Lower lobe of right lung (tissue), 2 donors: ENCODE measurements at regions not wholly inside any gene's neighbourhood (a gene's known extent, or its start where the extent isn't known, plus 50 kb on each side); places are given as distances from the start of the nearest gene placed in this dataset.

Experiments
- ATAC-seq, 2 donors: fragments of 200-7000 bp; cut with Tn5 transposase; one replicate each; pipeline ENCODE4 v1.9.1; 2020 to 2022; ENCODE audit warnings: mild to moderate bottlenecking in 2 of 2, moderate library complexity in 2 of 2
- DNase-seq: peaks from one replicate; pipeline ENCODE4 v3.0.0-alpha.2; 2020
- H3K27ac ChIP-seq: fragments of 200-600 bp; one replicate; pipeline ENCODE4 v1.8.0; 2022
- H3K27me3 ChIP-seq: fragments of 200-600 bp; one replicate; pipeline ENCODE4 v1.8.0; 2022; ENCODE audit warnings: low read depth
- H3K36me3 ChIP-seq: fragments of 200-600 bp; one replicate; pipeline ENCODE4 v1.8.0; 2022; ENCODE audit warnings: mild to moderate bottlenecking
- H3K4me1 ChIP-seq: fragments of 200-600 bp; one replicate; pipeline ENCODE4 v1.8.0; 2022
- H3K4me3 ChIP-seq: fragments of 200-600 bp; one replicate; pipeline ENCODE4 v1.8.0; 2022; ENCODE audit warnings: mild to moderate bottlenecking
- H3K9me3 ChIP-seq: fragments of 200-600 bp; one replicate; pipeline ENCODE4 v1.8.0; 2022
- CTCF ChIP-seq: fragments of 200-600 bp; IDR thresholded peaks from one replicate; pipeline ENCODE4 v1.8.0; 2022; ENCODE audit warnings: antibody characterized with exemption, mild to moderate bottlenecking
- intact Hi-C: fragments of 100-400 bp; cut with DNase I; formaldehyde crosslinking; loops from one replicate; pipeline ENCODE4 v1.11.0; 2022
- donor health status: DM: no; HTN: yes; CAD: no; lungs with severe emphysema.

GRCh38 chr2:36235426-36235825 lies 120.2 kb upstream of the CRIM1 start:
- Histone ChIP-seq H3K36me3 (no peaks in the 10 kb centered on the region), H3K27me3 (no peaks in the 10 kb centered on the region), H3K4me1 (no peaks in the 10 kb centered on the region), H3K4me3 (no peak overlapping the region), H3K9me3 (no peaks in the 10 kb centered on the region), H3K27ac (no peak overlapping the region)
- TF ChIP-seq CTCF = no peak
- intact Hi-C loops = no loop called here
- no peak for ATAC-seq
- DNase-seq = no peak

- ATAC-seq (no peak), DNase-seq (no peak)
- Histone ChIP-seq H3K36me3 (no peaks in the 10 kb centered on the region), H3K4me1 (no peaks in the 10 kb centered on the region), H3K9me3 (no peaks in the 10 kb centered on the region), H3K27me3 (no peaks in the 10 kb centered on the region), H3K4me3 (no peak overlapping the region), H3K27ac (no peak overlapping the region)
- TF ChIP-seq CTCF = no peak
- intact Hi-C loops = no loop called here
Observed at GRCh38 chr2:36223259-36223658, 132.3 kb upstream of the CRIM1 start.

- intact Hi-C loops = no loop called here
- no peaks in the 10 kb centered on the region for H3K9me3 ChIP-seq
- H3K4me3 ChIP-seq = no peak overlapping the region
- DNase-seq (no peak), ATAC-seq (no peak)
- no peak for TF ChIP-seq CTCF
- H3K36me3 ChIP-seq = no peaks in the 10 kb centered on the region
- H3K27ac ChIP-seq = no peak overlapping the region
- H3K4me1 ChIP-seq = no peaks in the 10 kb centered on the region
- no peaks in the 10 kb centered on the region for H3K27me3 ChIP-seq
Observed at GRCh38 chr2:36222485-36222884, 133.1 kb upstream of the CRIM1 start.

- H3K36me3 ChIP-seq = no peaks in the 10 kb centered on the region
- intact Hi-C loops = no loop called here
- no peaks in the 10 kb centered on the region for H3K27me3 ChIP-seq
- no peaks in the 10 kb centered on the region for H3K9me3 ChIP-seq
- H3K27ac ChIP-seq = no peak overlapping the region
- no peak for DNase-seq
- no peak for ATAC-seq
- H3K4me1 ChIP-seq = no peaks in the 10 kb centered on the region
- no peak for TF ChIP-seq CTCF
- no peak overlapping the region for H3K4me3 ChIP-seq
Observed at GRCh38 chr2:36214691-36215090, 140.9 kb upstream of the CRIM1 start.

- no peak for TF ChIP-seq CTCF
Observed at GRCh38 chr2:36203366-36203765, 152.2 kb upstream of the CRIM1 start.

More at GRCh38 chr2:36203366-36203765, 152.2 kb upstream of the CRIM1 start:
- H3K27ac ChIP-seq = no peak overlapping the region
- H3K4me3 ChIP-seq = no peak overlapping the region
- H3K9me3 ChIP-seq = peaks cover 3% of the 10 kb centered on the region
- intact Hi-C loops = no loop called here
- no peaks in the 10 kb centered on the region for H3K4me1 ChIP-seq
- ATAC-seq (no peak), DNase-seq (no peak)
- H3K27me3 ChIP-seq = no peaks in the 10 kb centered on the region
- H3K36me3 ChIP-seq = no peaks in the 10 kb centered on the region
